HG02884 (cell line): ENCODE measurements at regions not wholly inside any gene's neighbourhood (a gene's known extent, or its start where the extent isn't known, plus 50 kb on each side); places are given as distances from the start of the nearest gene placed in this dataset.

Source experiments
- ATAC-seq: cut with Tn5 transposase; IDR thresholded peaks from one replicate; pipeline ENCODE4 v1.9.1; 2021; ENCODE audit warnings: mild to moderate bottlenecking, moderate library complexity; ENCODE audit not compliant: unreplicated experiment

GRCh38 chr21:28547766-28548165, 444.9 kb downstream of the LTN1 start:
- no peak for ATAC-seq

GRCh38 chr21:28543975-28544374, 448.7 kb downstream of the LTN1 start:
- no peak for ATAC-seq

- no peak for ATAC-seq
These were observed 451.1 kb downstream of the LTN1 start for GRCh38 chr21:28541371-28542112.

- ATAC-seq, result no peak
These were observed 452.2 kb downstream of the LTN1 start for GRCh38 chr21:28540514-28540913.

- ATAC-seq, result no peak
These were observed 453.1 kb downstream of the LTN1 start for GRCh38 chr21:28539623-28539988.

GRCh38 chr21:28538987-28539622, 453.6 kb downstream of the LTN1 start:
- ATAC-seq, result no peak

GRCh38 chr21:28537371-28538079, 455.2 kb downstream of the LTN1 start:
- ATAC-seq, result no peak

GRCh38 chr21:28532446-28532845, 460.2 kb downstream of the LTN1 start:
- ATAC-seq, result no peak

GRCh38 chr21:28523367-28523766, 469.3 kb downstream of the LTN1 start:
- no peak for ATAC-seq

- ATAC-seq, result peak; percentile 45
These were observed 470.5 kb downstream of the LTN1 start for GRCh38 chr21:28522014-28522799.

GRCh38 chr21:28518630-28519029, 474.0 kb downstream of the LTN1 start:
- ATAC-seq, result no peak

GRCh38 chr21:28516991-28517592, 475.6 kb downstream of the LTN1 start:
- peak; percentile 98 for ATAC-seq

- ATAC-seq, result no peak
These were observed 476.7 kb downstream of the LTN1 start for GRCh38 chr21:28516021-28516420.

GRCh38 chr21:28513428-28513827, 479.2 kb downstream of the LTN1 start:
- ATAC-seq, result no peak

GRCh38 chr21:28509031-28509430, 483.6 kb downstream of the LTN1 start:
- ATAC-seq, result no peak

- no peak for ATAC-seq
These were observed 484.6 kb downstream of the LTN1 start for GRCh38 chr21:28508126-28508525.

- no peak for ATAC-seq
These were observed 496.2 kb downstream of the LTN1 start for GRCh38 chr21:28496517-28496916.

- ATAC-seq, result no peak
These were observed 500.6 kb downstream of the LTN1 start for GRCh38 chr21:28492127-28492526.

GRCh38 chr21:28489821-28490350, 502.8 kb downstream of the LTN1 start:
- ATAC-seq, result no peak

- no peak for ATAC-seq
These were observed 503.5 kb downstream of the LTN1 start for GRCh38 chr21:28489162-28489561.
